NCI-H345 treated with DMSO at 0.1 percent for 48 hours (cell line): ENCODE measurements at regions not wholly inside any gene's neighbourhood (a gene's known extent, or its start where the extent isn't known, plus 50 kb on each side); places are given as distances from the start of the nearest gene placed in this dataset.

Source experiments
- DNase-seq: peaks from one replicate; lab custom pipeline; 2025; ENCODE audit not compliant: unreplicated experiment; lab: John Stamatoyannopoulos, UW

DNA sequence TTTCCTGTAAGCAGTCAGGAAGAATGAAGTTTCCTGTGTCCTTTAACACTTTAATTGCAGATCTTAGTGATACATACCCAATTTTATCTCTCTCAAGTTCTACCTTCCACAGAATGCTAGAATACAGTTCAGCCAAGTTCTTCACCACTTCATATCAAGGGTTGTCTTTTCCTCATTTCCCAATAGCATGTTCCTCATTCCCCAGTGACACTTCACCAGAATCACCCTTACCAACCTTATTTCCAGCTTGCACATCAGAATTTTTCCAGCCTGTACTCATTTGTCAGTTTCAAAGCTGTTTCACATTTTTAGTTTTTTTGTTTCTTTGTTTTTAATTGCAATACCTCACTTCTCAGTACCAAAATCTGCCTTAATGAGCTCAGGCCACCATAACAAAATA lies 126.1 kb downstream of the ESM1 start:
- no peak for DNase-seq

DNA sequence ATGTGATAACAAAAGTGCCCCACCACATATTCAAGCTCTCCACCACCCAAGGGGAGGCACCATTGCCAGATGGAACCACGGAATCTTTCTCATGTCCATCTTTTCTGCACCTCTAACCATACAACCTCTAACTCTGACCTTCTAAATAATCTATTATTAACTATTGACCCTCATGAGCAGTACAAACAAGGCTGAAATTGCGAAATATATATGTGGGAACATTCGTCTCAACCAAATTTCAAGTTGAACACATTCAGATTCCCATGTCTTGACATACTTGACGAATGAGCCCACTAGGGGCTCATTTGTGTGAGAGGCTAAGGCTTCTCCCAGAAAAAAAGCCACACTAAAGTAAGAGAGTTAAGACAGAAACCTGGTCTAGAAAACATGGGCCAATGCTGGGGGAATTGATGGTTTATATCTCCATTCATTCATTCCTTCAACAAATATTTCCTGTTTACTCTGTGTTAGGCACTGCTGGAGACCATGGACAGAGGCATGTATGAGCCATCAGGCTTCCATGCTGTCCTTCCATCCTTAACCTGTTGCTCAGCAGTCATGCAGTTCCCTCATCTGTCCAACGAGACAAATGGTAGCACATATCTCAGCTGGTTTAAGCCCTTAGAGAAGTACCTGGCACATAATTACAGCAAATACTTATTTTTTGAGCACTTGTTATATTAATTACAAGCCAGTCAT lies 130.4 kb downstream of the ESM1 start:
- DNase-seq: no peak

DNA sequence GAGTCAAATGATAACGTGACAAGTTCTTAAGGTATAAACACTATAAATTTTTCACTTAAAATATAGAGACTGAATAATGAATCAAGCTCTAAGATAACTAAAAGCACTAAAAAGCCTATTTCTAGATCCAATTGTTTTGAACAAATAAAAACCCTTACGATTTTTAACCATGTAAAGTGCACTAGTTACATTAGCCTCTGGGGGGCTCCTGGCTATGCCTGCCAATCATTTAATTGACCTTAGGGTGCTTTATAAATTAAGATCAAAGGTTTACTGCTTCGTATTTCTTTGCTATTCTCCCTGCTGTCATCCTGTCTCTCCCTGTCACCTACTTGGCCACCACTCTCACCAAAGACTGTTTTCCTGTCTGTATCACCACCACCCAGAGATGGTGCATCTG lies 133.4 kb downstream of the ESM1 start:
- DNase-seq: no peak

DNA sequence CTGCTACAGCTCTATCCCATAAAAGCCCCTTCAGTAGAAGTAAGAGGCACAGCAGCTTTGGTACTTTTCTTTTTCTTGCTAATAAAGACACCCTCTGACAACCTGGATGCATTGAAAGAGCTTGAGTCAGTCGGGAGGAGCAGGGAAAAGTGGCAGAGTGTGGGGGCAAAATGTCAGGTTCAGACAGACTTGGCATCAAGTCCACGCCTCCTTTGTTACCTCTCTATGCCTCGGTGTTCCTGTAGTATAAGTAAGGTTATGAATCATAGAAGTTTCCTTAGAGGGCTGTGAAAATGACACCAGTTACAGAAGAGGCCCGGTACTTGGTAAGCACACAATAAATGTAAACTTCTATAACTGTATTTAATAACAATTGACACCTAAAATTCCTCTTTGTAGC lies 133.9 kb downstream of the ESM1 start:
- DNase-seq: no peak

DNA sequence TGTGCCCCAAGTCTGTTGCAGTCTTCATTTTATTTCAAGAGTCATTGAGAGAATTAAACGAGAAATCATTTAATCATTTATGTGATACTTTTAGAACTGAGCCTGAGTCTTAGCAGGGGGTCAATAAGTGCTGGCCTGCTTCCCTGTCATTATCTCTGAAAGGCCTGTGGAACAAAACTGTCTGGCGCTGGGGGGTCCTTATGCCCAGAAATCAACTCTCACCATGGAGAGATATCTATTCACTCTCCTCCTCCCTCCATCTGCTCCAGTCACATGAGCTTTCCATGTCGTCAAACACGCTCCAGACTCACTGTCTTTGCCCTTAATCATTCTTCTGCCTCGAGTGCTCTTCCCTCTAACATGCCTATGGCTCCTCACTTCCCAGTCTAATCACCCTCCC lies 136.8 kb downstream of the ESM1 start:
- DNase-seq: peak; percentile 67

DNA sequence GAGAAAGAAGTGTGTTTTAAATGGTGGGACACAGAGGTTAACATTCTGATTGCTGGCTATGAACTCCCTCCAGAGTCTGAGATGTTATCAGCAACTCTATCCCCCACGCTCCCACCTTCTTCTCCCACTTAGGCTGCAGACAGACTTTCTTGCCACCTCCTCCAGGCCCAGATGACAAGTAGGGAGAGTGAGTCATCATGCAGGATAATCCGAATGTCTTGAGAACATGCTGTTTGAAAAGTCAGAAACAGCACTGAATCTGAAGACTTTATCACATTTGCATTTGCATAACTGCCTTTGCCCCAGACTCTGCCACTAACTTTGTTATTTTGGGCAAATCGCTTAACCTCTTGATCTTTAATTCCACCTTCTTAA lies 139.8 kb downstream of the ESM1 start:
- DNase-seq: no peak

DNA sequence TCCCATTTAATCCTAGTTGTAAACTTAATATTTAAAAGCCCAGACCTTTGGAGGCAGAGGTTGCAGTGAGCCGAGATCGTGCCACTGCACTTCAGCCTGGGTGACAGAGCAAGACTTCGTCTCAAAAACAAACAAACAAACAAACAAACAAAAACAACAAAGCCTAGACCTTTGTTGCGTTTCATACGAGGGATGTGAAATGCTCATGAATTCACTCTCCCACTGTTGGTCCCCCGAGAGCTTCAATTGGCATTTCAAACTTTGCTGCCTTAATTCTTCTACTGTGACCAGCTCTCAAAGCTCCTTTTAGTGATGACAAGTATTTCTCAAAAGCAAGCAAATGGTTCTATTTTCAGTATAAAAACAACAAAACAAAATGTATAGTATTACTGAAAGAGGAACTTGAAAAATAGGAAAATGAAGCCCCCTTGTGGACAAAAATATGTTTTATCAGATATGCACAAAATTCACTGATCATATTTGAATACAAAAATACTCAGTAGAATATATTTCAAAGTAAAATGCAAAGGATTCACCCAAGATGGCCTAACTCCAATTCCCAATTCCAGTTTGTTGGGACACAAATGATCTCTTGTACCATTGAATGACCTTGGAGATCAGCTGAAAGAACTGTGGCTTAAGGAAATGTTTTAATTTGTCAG lies 140.4 kb downstream of the ESM1 start:
- peak; percentile 6 for DNase-seq

DNA sequence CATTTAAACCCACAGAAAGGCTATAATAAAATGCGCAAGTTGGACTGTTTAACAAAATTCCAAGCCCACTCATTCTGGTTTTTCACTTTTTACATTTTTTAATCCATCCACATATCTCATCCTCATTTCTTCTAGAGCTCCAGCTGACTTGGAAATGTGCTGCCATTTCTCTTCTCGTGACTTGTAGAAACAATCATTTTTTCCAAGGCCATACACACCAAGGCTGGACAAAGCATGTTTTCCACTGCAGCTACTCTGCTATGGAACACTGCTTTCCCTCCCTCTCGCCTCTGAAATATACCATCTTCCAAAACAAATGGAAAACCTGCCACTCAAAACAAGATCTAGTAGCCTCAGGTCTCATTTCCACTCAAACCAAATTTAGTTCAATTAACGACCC lies 141.1 kb downstream of the ESM1 start:
- DNase-seq: no peak

DNA sequence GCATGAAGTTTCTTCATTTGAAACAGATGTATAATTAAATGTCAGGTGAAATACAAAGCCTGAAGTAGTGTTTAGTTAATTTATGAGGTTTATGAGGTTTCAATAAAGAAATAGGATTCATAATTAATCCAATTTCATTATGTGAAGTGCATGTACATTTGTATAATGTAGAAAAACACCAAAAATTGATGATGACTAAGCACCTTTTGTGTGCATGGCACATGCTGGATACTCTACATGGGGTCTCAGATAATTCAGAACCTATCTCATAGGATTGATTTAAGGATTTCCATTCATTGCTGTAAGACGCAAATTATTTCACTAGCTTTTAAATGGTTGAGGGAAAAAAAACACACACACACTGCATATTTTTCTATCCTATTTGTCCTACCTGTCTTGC lies 143.9 kb downstream of the ESM1 start:
- DNase-seq: no peak

DNA sequence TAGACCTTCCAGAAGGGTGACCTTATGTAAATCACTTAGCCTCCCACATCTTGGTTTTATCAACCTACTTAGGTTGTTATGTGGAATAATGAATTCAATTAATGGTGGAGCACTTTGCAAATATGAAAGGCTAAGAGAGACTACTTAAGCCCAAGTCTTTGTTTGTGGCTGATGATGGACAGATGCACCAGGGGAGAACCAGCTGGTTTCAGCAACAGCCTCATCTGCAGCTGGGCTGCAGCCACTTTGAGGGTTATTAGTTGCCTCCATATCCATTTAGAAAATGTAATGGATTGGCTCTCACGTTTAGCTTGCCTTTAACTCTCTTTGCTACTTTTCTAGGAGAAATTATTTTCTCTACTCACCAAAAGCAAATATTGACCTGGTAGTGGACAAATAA lies 146.6 kb downstream of the ESM1 start:
- no peak for DNase-seq

DNA sequence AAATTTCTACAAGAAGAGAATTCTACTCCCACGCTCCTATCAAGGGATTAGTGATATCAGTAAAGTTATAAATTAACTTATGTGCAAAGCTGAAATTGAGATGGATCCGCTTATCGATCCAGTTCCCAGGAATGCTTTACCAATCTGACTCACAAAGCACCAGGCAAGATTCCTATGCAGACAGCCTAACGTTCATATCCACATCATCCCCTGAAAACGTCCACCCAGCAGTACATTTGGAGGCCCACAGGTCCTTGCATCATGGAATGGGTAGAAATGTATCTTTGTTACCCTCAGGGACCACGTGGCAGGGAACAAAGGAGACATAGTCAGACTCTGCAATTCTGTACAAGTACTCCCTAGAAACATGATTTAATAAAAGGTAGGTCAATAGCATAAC lies 147.4 kb downstream of the ESM1 start:
- DNase-seq: no peak

DNA sequence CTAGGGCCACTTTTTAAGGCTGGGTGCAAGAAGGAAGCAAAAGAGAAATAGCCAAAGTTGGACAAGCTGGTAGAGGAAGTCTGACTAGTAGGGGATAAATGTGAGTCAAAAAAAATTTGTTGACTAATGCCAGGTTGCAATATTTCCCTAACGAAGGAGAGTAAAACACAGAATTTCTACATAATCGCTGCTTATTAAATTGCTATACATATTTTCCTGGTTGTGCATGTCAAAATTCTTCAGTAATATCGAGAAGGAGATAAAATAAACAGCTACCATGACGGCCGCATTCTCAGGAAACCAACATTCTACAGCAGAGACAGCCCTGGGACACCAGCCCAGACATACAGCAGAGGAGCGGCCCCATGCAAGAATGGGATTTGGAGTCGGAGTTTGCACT lies 148.3 kb downstream of the ESM1 start:
- DNase-seq: no peak

DNA sequence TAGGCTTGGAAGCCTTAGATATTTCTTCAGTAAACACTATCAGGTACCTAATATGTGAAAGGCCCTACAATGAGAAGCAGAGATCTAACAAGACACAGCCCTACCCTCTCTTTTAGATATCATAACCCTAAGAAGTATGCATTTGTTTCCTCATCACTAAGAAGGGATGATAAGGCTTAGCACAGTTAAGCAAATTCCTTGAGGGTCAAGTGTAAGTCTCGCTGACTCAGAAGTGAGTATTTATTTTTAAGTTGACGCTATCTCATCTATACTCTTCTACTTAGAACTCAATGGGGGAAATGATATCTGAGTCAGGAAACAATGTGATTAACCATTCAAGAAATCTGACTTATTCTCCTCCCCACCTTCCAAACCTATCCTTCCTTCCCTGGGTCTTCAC lies 149.7 kb downstream of the ESM1 start:
- no peak for DNase-seq

DNA sequence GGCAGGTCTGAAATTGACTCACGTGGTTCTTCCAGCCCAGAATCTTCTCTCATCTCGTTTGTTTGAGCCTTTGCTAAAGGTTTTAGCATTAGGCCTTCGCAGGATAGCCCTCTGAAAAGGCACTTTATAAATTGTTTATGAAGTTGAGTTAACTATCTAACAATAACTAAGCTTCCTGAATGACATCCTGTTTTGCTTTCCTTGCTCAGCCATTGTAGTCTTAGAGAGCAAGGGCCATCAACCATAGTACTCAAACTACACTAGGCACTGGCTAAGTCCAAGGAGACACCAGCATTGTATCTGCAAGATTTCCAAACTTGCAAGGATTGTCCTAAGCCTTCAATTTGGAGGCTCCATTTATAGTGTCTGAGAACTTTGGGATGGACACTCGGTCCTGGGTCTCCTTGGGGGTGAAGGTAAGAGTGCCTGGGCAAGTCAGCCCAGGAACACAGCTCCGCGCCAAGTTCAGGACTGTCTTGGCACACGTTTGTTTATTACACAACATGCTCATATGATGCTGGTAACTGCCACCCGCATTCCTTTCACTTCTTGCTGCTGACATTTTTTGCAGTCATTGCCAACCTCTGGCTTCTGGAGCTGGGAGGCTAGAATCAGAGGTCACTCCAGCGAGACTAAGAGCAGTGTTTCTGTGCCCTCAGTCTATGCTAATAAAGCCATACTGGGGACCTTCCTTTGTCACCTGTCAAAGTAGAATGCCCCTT lies 151.1 kb downstream of the ESM1 start:
- no peak for DNase-seq

DNA sequence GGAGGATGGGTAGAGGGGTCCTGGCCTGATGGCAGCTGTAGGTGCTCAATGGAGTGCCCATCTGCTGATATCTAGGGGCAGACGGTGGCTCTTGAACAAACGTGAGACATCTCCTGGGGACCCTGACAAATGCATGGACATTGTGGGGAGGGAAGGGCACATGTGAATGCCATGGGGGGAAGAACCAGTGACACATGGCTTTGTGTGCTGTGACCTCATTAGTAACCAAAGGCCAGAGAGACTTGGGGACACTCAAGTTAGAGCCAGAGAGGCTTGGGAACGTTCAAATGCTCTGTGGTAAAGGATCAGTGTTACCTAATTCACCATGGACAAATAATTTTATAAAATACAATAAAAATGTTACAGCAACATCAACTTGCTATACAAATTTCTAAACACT lies 151.8 kb downstream of the ESM1 start:
- DNase-seq: no peak

DNA sequence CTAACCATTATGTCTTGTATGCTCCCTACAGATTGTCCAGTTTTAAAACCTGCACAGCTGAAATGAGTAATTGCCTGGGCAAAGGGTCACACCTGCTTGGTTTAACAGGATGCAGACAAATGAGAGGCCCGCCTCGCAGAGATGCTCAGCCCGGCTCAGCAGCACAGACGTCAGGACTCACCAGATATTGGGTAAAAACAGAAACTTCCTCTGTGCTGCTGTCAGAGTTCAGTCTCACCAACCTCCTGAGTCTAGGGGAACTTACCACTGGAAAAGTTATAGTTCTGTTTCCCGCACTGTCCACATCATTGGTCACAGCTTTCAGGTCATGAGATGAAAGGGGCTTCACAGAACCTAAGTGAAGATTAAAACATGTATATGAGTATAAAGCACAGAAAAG lies 152.5 kb downstream of the ESM1 start:
- no peak for DNase-seq

DNA sequence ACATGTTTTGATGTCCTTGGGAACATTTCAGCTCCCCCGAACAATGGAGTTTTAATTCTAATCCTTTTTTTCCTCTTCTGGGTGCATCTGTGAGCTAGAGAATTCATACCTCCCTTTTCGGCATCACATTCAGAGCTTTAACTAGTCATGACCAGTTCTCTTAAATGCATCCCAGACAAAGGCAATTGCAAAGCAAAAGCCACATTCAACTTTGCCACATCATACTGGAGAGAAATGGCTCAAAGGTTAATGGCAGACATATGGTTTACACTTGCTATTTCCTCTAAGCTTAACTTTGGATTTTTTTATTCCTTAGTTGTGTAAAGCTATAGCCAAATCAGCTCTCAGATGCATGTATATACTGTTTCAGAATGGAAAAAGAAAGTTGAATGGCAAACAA lies 153.3 kb downstream of the ESM1 start:
- DNase-seq: no peak

DNA sequence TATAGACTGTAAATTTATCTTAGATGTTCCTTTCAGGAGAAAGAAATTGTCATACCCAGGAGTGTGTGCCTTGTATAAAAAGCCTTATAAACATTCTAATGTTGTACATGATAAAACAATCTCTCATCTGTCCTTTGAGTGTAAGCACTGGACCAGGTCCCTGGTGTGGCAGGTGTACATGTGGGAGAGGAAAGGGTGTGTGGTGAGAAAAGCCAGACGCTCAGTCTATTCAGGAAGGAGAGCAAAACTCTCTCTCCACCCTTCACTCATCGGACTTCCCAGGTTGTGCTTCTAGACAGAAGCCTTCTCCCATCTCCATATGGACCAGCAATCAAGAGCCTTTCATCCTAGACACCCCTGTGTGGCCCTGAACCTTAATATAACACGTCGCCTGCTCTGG lies 154.2 kb downstream of the ESM1 start:
- DNase-seq: no peak

DNA sequence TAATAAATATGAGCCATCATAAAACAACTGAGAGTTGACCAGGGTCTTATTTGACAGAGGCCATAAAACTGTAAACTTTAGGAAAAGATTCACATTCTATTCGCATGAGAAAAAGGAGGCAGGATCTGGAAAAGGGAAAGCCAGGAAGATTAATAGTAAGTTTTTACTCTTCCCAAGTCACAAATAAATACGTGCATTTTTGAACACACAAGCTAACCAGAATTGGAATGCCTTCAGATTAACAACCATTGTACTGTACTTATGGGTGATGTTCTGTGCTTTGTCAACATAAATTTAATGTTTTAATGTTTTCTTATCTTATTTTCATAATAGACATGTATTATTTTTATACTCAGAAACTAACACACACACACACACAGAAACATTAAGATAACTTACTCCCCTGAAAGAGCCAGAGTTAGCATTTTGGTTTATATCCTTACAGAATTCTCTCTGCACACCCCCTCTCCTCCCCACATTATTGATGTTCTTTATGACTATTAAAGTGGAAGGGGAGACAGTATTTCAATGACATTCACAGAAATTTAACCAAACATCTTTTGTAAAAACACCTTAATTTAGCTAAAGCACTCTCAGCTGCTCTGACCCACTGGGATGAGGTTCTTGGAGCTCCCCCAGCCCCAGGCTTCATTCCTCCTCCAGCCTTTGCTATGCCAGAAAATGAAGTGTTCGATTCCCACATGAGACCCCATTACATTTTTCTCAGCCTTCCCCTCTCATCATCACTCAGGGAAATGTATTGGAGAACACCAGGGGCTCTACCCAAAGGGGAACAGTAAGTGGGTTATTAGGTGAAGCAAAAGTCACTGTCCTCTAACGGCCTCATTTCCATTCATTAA lies 155.5 kb downstream of the ESM1 start:
- DNase-seq: no peak

DNA sequence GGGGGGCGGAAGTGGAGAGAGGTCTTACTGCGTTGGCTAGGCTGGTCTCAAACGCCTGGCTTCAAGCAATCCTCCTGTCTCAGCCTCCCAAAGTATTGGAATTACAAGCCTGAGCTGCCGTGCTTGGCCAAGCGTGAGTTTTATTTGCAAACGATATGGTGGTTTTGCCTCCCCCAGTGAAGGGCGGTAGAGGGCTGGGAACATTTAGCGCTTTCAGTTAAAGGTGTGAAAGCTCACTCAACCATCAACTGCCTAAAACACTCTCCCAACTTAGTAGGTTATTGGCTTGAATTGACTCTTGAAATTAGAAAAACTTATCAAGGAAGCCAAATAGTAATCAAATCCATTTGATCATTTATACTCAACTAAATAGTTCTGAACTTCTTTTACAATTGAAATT lies 156.3 kb downstream of the ESM1 start:
- DNase-seq: no peak

DNA sequence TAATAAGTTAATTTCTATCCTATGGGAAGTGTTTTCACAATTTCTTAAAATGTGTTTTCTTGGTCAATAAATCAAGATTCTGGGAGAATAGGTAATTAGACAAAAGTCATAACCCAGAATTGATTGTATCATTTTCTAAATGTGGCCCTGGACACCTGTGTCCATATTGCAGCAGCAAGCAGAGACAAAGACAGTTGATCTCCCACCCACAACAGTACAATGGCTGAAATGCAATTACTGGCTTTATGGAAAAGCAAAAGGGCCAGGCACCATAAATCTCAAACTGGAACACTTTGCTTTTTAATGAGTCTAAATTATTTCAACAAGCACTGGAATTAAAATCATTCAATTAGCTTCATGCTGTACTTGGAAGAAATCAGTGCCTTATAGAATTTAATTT lies 157.2 kb downstream of the ESM1 start:
- DNase-seq: no peak

DNA sequence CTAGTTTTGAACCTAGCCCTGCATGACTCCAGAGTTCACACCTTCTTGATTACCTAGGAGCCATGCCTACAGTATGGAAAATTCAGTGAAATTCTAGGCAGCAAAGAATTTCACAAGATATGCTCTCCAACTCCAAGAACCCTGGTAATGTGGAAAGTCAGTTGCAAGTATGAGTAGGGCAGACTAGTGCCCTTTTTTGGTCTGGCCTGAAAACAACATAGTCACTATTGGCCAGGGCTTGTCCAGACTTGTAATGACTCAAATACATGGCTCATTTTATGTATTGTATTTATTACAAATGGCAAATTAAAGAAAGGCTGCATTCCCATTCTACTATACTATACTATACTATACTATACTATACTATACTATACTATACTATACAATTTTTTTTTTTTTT lies 160.4 kb downstream of the ESM1 start:
- no peak for DNase-seq
